Endothelial cell (in vitro differentiated cells): ENCODE measurements at regions not wholly inside any gene's neighbourhood (a gene's known extent, or its start where the extent isn't known, plus 50 kb on each side); places are given as distances from the start of the nearest gene placed in this dataset.

ENCODE experiments used
- DNase-seq: peaks from one replicate; pipeline ENCODE4 v3.0.0; 2021; ENCODE audit warnings: low spot score
- H3K27ac Mint-ChIP-seq: one replicate; pipeline ENCODE4 v1.8.0; 2021; ENCODE audit warnings: mixed read lengths, inconsistent platforms; ENCODE audit not compliant: unreplicated experiment
- H3K27me3 Mint-ChIP-seq: one replicate; pipeline ENCODE4 v1.8.0; 2021; ENCODE audit warnings: mild to moderate bottlenecking, moderate library complexity, mixed read lengths, inconsistent platforms; ENCODE audit not compliant: unreplicated experiment
- H3K36me3 Mint-ChIP-seq: one replicate; pipeline ENCODE4 v1.8.0; 2021; ENCODE audit warnings: mild to moderate bottlenecking, low read depth, mixed read lengths, inconsistent platforms; ENCODE audit not compliant: unreplicated experiment
- H3K4me1 Mint-ChIP-seq: one replicate; pipeline ENCODE4 v1.8.0; 2021; ENCODE audit warnings: mild to moderate bottlenecking, mixed read lengths, inconsistent platforms; ENCODE audit not compliant: unreplicated experiment
- H3K4me3 Mint-ChIP-seq: one replicate; pipeline ENCODE4 v1.8.0; 2021; ENCODE audit warnings: mild to moderate bottlenecking, mixed read lengths, inconsistent platforms; ENCODE audit not compliant: unreplicated experiment
- H3K9me3 Mint-ChIP-seq: one replicate; pipeline ENCODE4 v1.8.0; 2021; ENCODE audit warnings: mixed read lengths, inconsistent platforms; ENCODE audit not compliant: unreplicated experiment
- CTCF ChIP-seq: fragments of 200-600 bp; sonication (generic); IDR thresholded peaks from one replicate; pipeline ENCODE4 v1.5.0; 2021; ENCODE audit warnings: antibody characterized with exemption; ENCODE audit not compliant: unreplicated experiment

GRCh38 chr5:29800752-29801151 lies 1392.7 kb upstream of the CDH6 start:
- Mint-ChIP-seq H3K4me1 (no peaks in the 10 kb centered on the region), H3K36me3 (no peaks in the 10 kb centered on the region), H3K27me3 (no peaks in the 10 kb centered on the region), H3K9me3 (no peaks in the 10 kb centered on the region), H3K4me3 (no peak overlapping the region), H3K27ac (no peak overlapping the region)
- no peak for DNase-seq
- TF ChIP-seq CTCF = no peak

GRCh38 chr5:29796013-29796412 lies 1397.5 kb upstream of the CDH6 start:
- no peak for TF ChIP-seq CTCF
- no peak for DNase-seq
- Mint-ChIP-seq H3K36me3 (no peaks in the 10 kb centered on the region), H3K9me3 (no peaks in the 10 kb centered on the region), H3K4me1 (no peaks in the 10 kb centered on the region), H3K4me3 (no peak overlapping the region), H3K27me3 (no peaks in the 10 kb centered on the region), H3K27ac (no peak overlapping the region)

GRCh38 chr5:29795096-29795652 lies 1398.3 kb upstream of the CDH6 start:
- H3K36me3 Mint-ChIP-seq = no peaks in the 10 kb centered on the region
- no peaks in the 10 kb centered on the region for H3K9me3 Mint-ChIP-seq
- no peak for TF ChIP-seq CTCF
- no peak overlapping the region for H3K27ac Mint-ChIP-seq
- H3K4me1 Mint-ChIP-seq = no peaks in the 10 kb centered on the region
- DNase-seq = no peak
- no peak overlapping the region for H3K4me3 Mint-ChIP-seq
- no peaks in the 10 kb centered on the region for H3K27me3 Mint-ChIP-seq

- no peak overlapping the region for H3K4me3 Mint-ChIP-seq
- H3K36me3 Mint-ChIP-seq = no peaks in the 10 kb centered on the region
- no peaks in the 10 kb centered on the region for H3K27me3 Mint-ChIP-seq
- DNase-seq = no peak
- TF ChIP-seq CTCF = no peak
- no peak overlapping the region for H3K27ac Mint-ChIP-seq
- no peaks in the 10 kb centered on the region for H3K9me3 Mint-ChIP-seq
- H3K4me1 Mint-ChIP-seq = no peaks in the 10 kb centered on the region
These were observed 1399.2 kb upstream of the CDH6 start for GRCh38 chr5:29794141-29794787.

- H3K4me1 Mint-ChIP-seq = no peaks in the 10 kb centered on the region
- no peak overlapping the region for H3K4me3 Mint-ChIP-seq
- H3K27ac Mint-ChIP-seq = no peak overlapping the region
- DNase-seq = no peak
- no peaks in the 10 kb centered on the region for H3K27me3 Mint-ChIP-seq
- H3K9me3 Mint-ChIP-seq = no peaks in the 10 kb centered on the region
- no peaks in the 10 kb centered on the region for H3K36me3 Mint-ChIP-seq
- no peak for TF ChIP-seq CTCF
These were observed 1403.2 kb upstream of the CDH6 start for GRCh38 chr5:29790281-29790680.
